ENCODE measurements at regions not wholly inside any gene's neighbourhood (a gene's known extent, or its start where the extent isn't known, plus 50 kb on each side); places are given as distances from the start of the nearest gene placed in this dataset.
"Not testable (repeated sequence)": the region's sequence is repeated elsewhere in the genome, so short reads cannot be mapped to it uniquely, and the experiment has no call there.

DNA sequence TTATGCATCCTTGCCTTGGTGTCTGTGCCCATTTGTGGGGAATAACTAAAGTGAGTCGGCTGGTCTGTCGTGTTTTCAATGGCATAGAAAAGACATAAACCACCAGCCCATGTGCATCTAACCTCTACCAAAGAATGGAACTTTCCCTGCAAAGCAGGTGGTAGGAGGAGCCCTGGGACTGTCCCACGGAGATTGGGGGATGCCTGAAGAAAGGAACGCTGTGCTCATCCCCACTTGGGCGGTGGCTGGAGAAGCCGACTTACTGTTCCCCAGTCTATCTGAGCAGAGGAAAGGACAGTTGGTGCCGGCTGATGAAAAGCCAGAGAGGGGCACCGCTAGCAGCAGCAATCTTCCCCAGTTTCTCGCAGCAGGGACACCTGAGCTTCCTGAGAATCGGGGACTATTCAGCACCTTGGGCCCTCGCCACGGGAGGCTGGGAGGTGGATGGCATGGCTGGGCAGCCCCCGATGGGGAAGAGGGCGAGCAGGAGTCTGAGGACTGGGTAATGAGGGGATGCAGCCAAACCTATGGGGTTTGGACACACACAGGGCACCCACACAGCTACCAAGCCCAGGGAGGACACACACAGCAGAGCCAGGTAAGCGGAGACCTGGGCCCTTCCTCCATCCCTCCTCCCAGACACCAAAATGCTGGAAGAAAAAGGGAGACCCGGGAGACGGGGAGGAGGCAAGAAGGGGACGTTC is 53.7 kb upstream of the AGAP1 start:
- Histone ChIP-seq H3K36me3 (ENCODE audit: control insufficient read depth, low read length) (no peaks in the 10 kb centered on the region), H4K20me1 (ENCODE audit: control insufficient read depth, insufficient read depth, low read depth, low read length) (no peaks in the 10 kb centered on the region), H3F3A (ENCODE audit: control insufficient read depth, insufficient read depth) (no peaks in the 10 kb centered on the region), H3K4me3 (ENCODE audit: low read length) (no peak overlapping the region), H3K4me2 (ENCODE audit: low read length) (no peak overlapping the region), H3K27me3 (ENCODE audit: control insufficient read depth, low read length) (no peaks in the 10 kb centered on the region), H3K9me3 (ENCODE audit: control insufficient read depth, insufficient read depth, low read length) (no peaks in the 10 kb centered on the region), H3K9me2 (replicated peaks; ENCODE audit: control insufficient read depth, low read length) (no peaks in the 10 kb centered on the region), H3K79me2 (ENCODE audit: control insufficient read depth, low read length) (no peaks in the 10 kb centered on the region), H3K4me1 (ENCODE audit: control insufficient read depth, low read length) (no peaks in the 10 kb centered on the region), H3K27ac (ENCODE audit: low read depth, low read length) (no peak overlapping the region)
- TF ChIP-seq, protein P1, sequence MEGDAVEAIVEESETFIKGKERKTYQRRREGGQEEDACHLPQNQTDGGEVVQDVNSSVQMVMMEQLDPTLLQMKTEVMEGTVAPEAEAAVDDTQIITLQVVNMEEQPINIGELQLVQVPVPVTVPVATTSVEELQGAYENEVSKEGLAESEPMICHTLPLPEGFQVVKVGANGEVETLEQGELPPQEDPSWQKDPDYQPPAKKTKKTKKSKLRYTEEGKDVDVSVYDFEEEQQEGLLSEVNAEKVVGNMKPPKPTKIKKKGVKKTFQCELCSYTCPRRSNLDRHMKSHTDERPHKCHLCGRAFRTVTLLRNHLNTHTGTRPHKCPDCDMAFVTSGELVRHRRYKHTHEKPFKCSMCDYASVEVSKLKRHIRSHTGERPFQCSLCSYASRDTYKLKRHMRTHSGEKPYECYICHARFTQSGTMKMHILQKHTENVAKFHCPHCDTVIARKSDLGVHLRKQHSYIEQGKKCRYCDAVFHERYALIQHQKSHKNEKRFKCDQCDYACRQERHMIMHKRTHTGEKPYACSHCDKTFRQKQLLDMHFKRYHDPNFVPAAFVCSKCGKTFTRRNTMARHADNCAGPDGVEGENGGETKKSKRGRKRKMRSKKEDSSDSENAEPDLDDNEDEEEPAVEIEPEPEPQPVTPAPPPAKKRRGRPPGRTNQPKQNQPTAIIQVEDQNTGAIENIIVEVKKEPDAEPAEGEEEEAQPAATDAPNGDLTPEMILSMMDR (IDR thresholded peaks at IDR 0.05; ENCODE audit: low read depth, low read length, poor library complexity, severe bottlenecking) = no peak
- TF ChIP-seq EZH2phosphoT487 (IDR thresholded peaks at IDR 0.05; ENCODE audit: borderline replicate concordance, low read length) = no peak

DNA sequence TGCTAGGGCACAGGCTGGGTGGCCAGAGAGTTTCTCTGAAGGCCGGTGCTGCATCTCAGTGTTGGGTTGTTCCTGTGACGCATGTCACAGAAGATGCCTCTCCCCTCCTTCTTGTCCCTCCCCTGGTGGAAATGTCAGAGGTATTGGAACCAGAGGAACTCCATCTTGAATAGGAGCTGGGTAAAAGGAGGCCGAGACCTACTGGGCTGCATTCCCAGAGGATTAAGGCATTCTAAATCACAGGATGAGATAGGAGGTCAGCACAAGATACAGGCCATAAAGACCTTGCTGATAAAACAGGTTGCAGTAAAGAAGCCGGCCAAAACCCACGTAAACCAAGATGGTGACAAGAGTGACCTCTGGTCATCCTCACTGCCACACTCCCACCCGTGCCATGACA is 50.3 kb upstream of the AGAP1 start:
- H3K9me3 ChIP-seq (ENCODE audit: control insufficient read depth, insufficient read depth, low read length); H3K27me3 ChIP-seq (ENCODE audit: control insufficient read depth, low read length); H3K9me2 ChIP-seq (replicated peaks; ENCODE audit: control insufficient read depth, low read length); H3K27ac ChIP-seq (ENCODE audit: low read depth, low read length); H3K36me3 ChIP-seq (ENCODE audit: control insufficient read depth, low read length); H3F3A ChIP-seq (ENCODE audit: control insufficient read depth, insufficient read depth); H3K4me2 ChIP-seq (ENCODE audit: low read length); H3K79me2 ChIP-seq (ENCODE audit: control insufficient read depth, low read length); H3K4me1 ChIP-seq (ENCODE audit: control insufficient read depth, low read length); H3K4me3 ChIP-seq (ENCODE audit: low read length); H4K20me1 ChIP-seq (ENCODE audit: control insufficient read depth, insufficient read depth, low read depth, low read length): not testable (repeated sequence)

Data from DOHH2 (cell line).